ENCODE measurements at regions not wholly inside any gene's neighbourhood (a gene's known extent, or its start where the extent isn't known, plus 50 kb on each side); places are given as distances from the start of the nearest gene placed in this dataset.
"Not testable (repeated sequence)": the region's sequence is repeated elsewhere in the genome, so short reads cannot be mapped to it uniquely, and the experiment has no call there.

- Histone ChIP-seq H3K9me3 (ENCODE audit: control insufficient read depth in 5 of 5, low read length in 5 of 5) (peaks cover 0 to 3% (median 0%) of the 10 kb centered on the region in 5 donors), H3K27ac (ENCODE audit: low read depth, low read length) (no peak overlapping the region), H3K4me1 (ENCODE audit: control insufficient read depth in 5 of 5, insufficient read depth in 5 of 5, low read length in 5 of 5) (no peaks in the 10 kb centered on the region), H3K9ac (ENCODE audit: low read length in 5 of 5) (no peak overlapping the region), H3K27me3 (ENCODE audit: control insufficient read depth in 5 of 5, insufficient read depth in 4 of 5, low read length in 5 of 5) (no peaks in the 10 kb centered on the region), H3K36me3 (ENCODE audit: control insufficient read depth in 5 of 5, insufficient read depth in 5 of 5, low read length in 5 of 5) (no peaks in the 10 kb centered on the region), H3K4me3 (ENCODE audit: low read depth in 1 of 5, low read length in 5 of 5) (no peak overlapping the region)
These were observed 513.2 kb upstream of the MIS18BP1 start for GRCh38 chr14:45766247-45766646.

GRCh38 chr14:45757655-45758054, 504.7 kb upstream of the MIS18BP1 start:
- Histone ChIP-seq H3K36me3 (ENCODE audit: control insufficient read depth in 5 of 5, insufficient read depth in 5 of 5, low read length in 5 of 5) (no peaks in the 10 kb centered on the region), H3K27me3 (ENCODE audit: control insufficient read depth in 5 of 5, insufficient read depth in 4 of 5, low read length in 5 of 5) (no peaks in the 10 kb centered on the region), H3K9ac (ENCODE audit: low read length in 5 of 5) (no peak overlapping the region), H3K4me1 (ENCODE audit: control insufficient read depth in 5 of 5, insufficient read depth in 5 of 5, low read length in 5 of 5) (no peaks in the 10 kb centered on the region), H3K9me3 (ENCODE audit: control insufficient read depth in 5 of 5, low read length in 5 of 5) (peaks cover 0 to 16% (median 11%) of the 10 kb centered on the region in 5 donors), H3K4me3 (ENCODE audit: low read depth in 1 of 5, low read length in 5 of 5) (no peak overlapping the region), H3K27ac (ENCODE audit: low read depth, low read length) (no peak overlapping the region)

GRCh38 chr14:45756412-45756811, 503.4 kb upstream of the MIS18BP1 start:
- not testable (repeated sequence) for H3K9ac ChIP-seq (ENCODE audit: low read length in 5 of 5); H3K4me3 ChIP-seq (ENCODE audit: low read depth in 1 of 5, low read length in 5 of 5); H3K4me1 ChIP-seq (ENCODE audit: control insufficient read depth in 5 of 5, insufficient read depth in 5 of 5, low read length in 5 of 5); H3K27ac ChIP-seq (ENCODE audit: low read depth, low read length); H3K36me3 ChIP-seq (ENCODE audit: control insufficient read depth in 5 of 5, insufficient read depth in 5 of 5, low read length in 5 of 5); H3K27me3 ChIP-seq (ENCODE audit: control insufficient read depth in 5 of 5, insufficient read depth in 4 of 5, low read length in 5 of 5)
- peaks cover 0 to 16% (median 11%) of the 10 kb centered on the region in 5 donors for H3K9me3 ChIP-seq (ENCODE audit: control insufficient read depth in 5 of 5, low read length in 5 of 5)

DNA sequence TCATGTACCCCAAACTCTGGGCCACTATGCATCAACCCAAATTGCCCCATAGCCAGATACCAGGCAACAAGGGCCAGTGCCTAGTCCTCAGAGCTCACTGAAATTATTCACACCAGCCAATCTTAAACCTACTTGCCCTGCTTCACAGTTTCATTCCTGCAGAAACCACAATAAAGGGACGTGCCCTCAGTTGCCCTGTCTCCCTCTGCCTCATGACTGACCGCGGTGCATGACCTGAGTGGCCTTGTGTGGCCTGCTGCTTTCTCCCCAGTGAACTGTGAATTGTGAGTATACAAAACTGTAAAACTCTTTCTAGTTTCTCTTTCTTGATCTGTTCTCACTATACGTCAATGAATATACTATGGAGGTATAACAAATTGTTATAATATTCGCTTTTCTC, 490.9 kb upstream of the MIS18BP1 start:
- Histone ChIP-seq H3K9me3 (ENCODE audit: control insufficient read depth in 5 of 5, low read length in 5 of 5) (no peaks in the 10 kb centered on the region), H3K36me3 (ENCODE audit: control insufficient read depth in 5 of 5, insufficient read depth in 5 of 5, low read length in 5 of 5) (no peaks in the 10 kb centered on the region), H3K27ac (ENCODE audit: low read depth, low read length) (no peak overlapping the region), H3K27me3 (ENCODE audit: control insufficient read depth in 5 of 5, insufficient read depth in 4 of 5, low read length in 5 of 5) (no peaks in the 10 kb centered on the region), H3K4me3 (ENCODE audit: low read depth in 1 of 5, low read length in 5 of 5) (no peak overlapping the region), H3K4me1 (ENCODE audit: control insufficient read depth in 5 of 5, insufficient read depth in 5 of 5, low read length in 5 of 5) (no peaks in the 10 kb centered on the region), H3K9ac (ENCODE audit: low read length in 5 of 5) (no peak overlapping the region)

GRCh38 chr14:45742187-45742586, 489.2 kb upstream of the MIS18BP1 start:
- Histone ChIP-seq H3K4me3 (ENCODE audit: low read depth in 1 of 5, low read length in 5 of 5) (no peak overlapping the region), H3K27ac (ENCODE audit: low read depth, low read length) (no peak overlapping the region), H3K27me3 (ENCODE audit: control insufficient read depth in 5 of 5, insufficient read depth in 4 of 5, low read length in 5 of 5) (no peaks in the 10 kb centered on the region), H3K36me3 (ENCODE audit: control insufficient read depth in 5 of 5, insufficient read depth in 5 of 5, low read length in 5 of 5) (no peaks in the 10 kb centered on the region), H3K9ac (ENCODE audit: low read length in 5 of 5) (no peak overlapping the region), H3K4me1 (ENCODE audit: control insufficient read depth in 5 of 5, insufficient read depth in 5 of 5, low read length in 5 of 5) (no peaks in the 10 kb centered on the region), H3K9me3 (ENCODE audit: control insufficient read depth in 5 of 5, low read length in 5 of 5) (peaks cover 0 to 5% (median 0%) of the 10 kb centered on the region in 5 donors)

DNA sequence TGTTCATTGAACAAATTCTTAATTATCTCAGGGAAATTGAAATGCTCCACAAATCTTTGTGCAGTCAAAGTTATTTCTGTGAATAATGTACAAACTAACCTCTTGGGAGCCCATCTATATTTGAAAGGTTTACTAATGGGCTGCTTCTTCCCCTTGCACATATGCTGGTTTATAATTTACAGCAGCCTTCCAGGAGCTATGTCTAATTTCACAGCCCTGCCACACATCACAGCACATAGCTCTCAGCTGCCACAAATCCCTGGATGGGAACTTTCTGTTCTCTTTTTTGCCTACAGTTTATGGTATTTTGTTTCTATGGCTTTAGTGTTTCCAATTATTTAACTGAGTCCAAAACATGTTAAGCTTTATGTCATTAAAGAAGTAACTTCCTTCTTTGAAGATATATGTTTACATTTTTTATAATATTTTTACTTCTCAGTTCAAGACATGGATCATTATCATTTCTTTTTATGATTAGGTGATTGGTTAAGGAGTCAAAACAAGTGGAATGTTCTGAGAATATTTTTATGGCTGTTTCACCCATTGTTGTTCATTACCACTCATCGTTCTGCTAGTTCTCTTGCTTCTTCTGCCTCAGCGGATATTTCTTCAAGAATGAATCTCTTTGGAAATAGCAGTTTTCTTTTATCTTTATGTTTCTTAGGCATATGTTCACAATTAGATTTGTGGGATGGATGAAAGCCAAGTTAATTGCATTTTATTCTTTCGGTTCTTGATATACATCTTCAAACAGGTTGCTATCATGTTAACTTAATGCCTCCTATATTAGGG, 475.6 kb upstream of the MIS18BP1 start:
- H3K27ac ChIP-seq (ENCODE audit: low read depth, low read length): no peak overlapping the region

GRCh38 chr14:45727133-45727532, 474.1 kb upstream of the MIS18BP1 start:
- H3K36me3 ChIP-seq (ENCODE audit: control insufficient read depth in 5 of 5, insufficient read depth in 5 of 5, low read length in 5 of 5): no peaks in the 10 kb centered on the region
- H3K27ac ChIP-seq (ENCODE audit: low read depth, low read length): no peak overlapping the region
- peaks cover 0 to 4% (median 0%) of the 10 kb centered on the region in 5 donors for H3K9me3 ChIP-seq (ENCODE audit: control insufficient read depth in 5 of 5, low read length in 5 of 5)
- no peak overlapping the region for H3K4me3 ChIP-seq (ENCODE audit: low read depth in 1 of 5, low read length in 5 of 5)
- no peaks in the 10 kb centered on the region for H3K4me1 ChIP-seq (ENCODE audit: control insufficient read depth in 5 of 5, insufficient read depth in 5 of 5, low read length in 5 of 5)
- H3K9ac ChIP-seq (ENCODE audit: low read length in 5 of 5): no peak overlapping the region
- H3K27me3 ChIP-seq (ENCODE audit: control insufficient read depth in 5 of 5, insufficient read depth in 4 of 5, low read length in 5 of 5): no peaks in the 10 kb centered on the region

More for the DNA sequence above, 475.6 kb upstream of the MIS18BP1 start:
- Histone ChIP-seq H3K9me3 (ENCODE audit: control insufficient read depth in 5 of 5, low read length in 5 of 5) (peaks cover 0 to 4% (median 0%) of the 10 kb centered on the region in 5 donors), H3K9ac (ENCODE audit: low read length in 5 of 5) (no peak overlapping the region), H3K36me3 (ENCODE audit: control insufficient read depth in 5 of 5, insufficient read depth in 5 of 5, low read length in 5 of 5) (no peaks in the 10 kb centered on the region), H3K4me3 (ENCODE audit: low read depth in 1 of 5, low read length in 5 of 5) (no peak overlapping the region), H3K27me3 (ENCODE audit: control insufficient read depth in 5 of 5, insufficient read depth in 4 of 5, low read length in 5 of 5) (no peaks in the 10 kb centered on the region), H3K4me1 (ENCODE audit: control insufficient read depth in 5 of 5, insufficient read depth in 5 of 5, low read length in 5 of 5) (no peaks in the 10 kb centered on the region)

DNA sequence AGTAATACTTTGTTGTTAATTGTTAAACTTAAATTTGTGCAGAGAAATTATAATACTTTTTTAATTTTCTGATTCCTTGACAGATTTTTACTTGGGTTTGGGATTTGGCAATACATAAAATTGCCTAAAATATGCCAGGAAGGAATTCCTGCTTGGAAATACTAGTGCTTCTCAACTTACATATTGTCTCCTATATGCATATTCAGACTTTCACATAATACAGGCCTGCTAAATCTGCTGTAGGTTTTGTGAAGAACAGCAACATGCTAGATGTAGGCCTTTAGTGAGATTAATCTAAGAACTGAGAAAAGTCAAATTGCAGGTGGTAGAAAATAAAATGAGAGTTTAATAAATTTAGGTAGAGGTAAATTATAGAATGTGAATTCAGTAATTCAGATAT, 468.5 kb upstream of the MIS18BP1 start:
- Histone ChIP-seq H3K27ac (ENCODE audit: low read depth, low read length) (no peak overlapping the region), H3K4me1 (ENCODE audit: control insufficient read depth in 5 of 5, insufficient read depth in 5 of 5, low read length in 5 of 5) (peaks cover 0 to 4% (median 0%) of the 10 kb centered on the region in 5 donors), H3K9me3 (ENCODE audit: control insufficient read depth in 5 of 5, low read length in 5 of 5) (peaks cover 0 to 6% (median 0%) of the 10 kb centered on the region in 5 donors), H3K27me3 (ENCODE audit: control insufficient read depth in 5 of 5, insufficient read depth in 4 of 5, low read length in 5 of 5) (no peaks in the 10 kb centered on the region), H3K9ac (ENCODE audit: low read length in 5 of 5) (no peak overlapping the region), H3K36me3 (ENCODE audit: control insufficient read depth in 5 of 5, insufficient read depth in 5 of 5, low read length in 5 of 5) (no peaks in the 10 kb centered on the region), H3K4me3 (ENCODE audit: low read depth in 1 of 5, low read length in 5 of 5) (no peak overlapping the region)

- H3K4me1 ChIP-seq (ENCODE audit: control insufficient read depth in 5 of 5, insufficient read depth in 5 of 5, low read length in 5 of 5): peaks cover 0 to 5% (median 0%) of the 10 kb centered on the region in 5 donors
- H3K36me3 ChIP-seq (ENCODE audit: control insufficient read depth in 5 of 5, insufficient read depth in 5 of 5, low read length in 5 of 5): no peaks in the 10 kb centered on the region
- H3K4me3 ChIP-seq (ENCODE audit: low read depth in 1 of 5, low read length in 5 of 5): no peak overlapping the region
- H3K9me3 ChIP-seq (ENCODE audit: control insufficient read depth in 5 of 5, low read length in 5 of 5): peaks cover 0 to 6% (median 0%) of the 10 kb centered on the region in 5 donors
- no peak overlapping the region for H3K27ac ChIP-seq (ENCODE audit: low read depth, low read length)
- H3K27me3 ChIP-seq (ENCODE audit: control insufficient read depth in 5 of 5, insufficient read depth in 4 of 5, low read length in 5 of 5): no peaks in the 10 kb centered on the region
- H3K9ac ChIP-seq (ENCODE audit: low read length in 5 of 5): no peak overlapping the region
These were observed 463.6 kb upstream of the MIS18BP1 start for GRCh38 chr14:45716572-45716971.

DNA sequence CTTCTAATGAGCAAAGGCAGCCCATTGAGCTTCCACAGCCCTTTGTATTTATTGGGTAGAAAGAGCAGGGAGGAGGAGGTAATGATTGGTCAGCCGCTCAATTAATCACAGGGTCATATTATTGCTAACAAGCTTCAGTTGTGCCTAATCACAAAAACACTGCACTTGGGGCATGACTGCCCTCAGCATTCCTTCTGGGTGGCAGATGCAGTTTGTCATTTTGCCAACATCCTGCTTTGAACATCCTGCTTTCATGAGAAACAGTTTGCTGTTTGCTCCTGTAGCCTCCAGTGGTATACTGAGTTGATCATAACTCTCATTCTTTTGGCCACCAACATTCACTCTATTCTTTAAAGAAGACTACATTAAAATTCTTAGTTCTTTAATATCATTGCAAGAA, 462.9 kb upstream of the MIS18BP1 start:
- Histone ChIP-seq H3K4me1 (ENCODE audit: control insufficient read depth in 5 of 5, insufficient read depth in 5 of 5, low read length in 5 of 5) (peaks cover 0 to 5% (median 0%) of the 10 kb centered on the region in 5 donors), H3K27ac (ENCODE audit: low read depth, low read length) (no peak overlapping the region), H3K36me3 (ENCODE audit: control insufficient read depth in 5 of 5, insufficient read depth in 5 of 5, low read length in 5 of 5) (no peaks in the 10 kb centered on the region), H3K27me3 (ENCODE audit: control insufficient read depth in 5 of 5, insufficient read depth in 4 of 5, low read length in 5 of 5) (no peaks in the 10 kb centered on the region), H3K9ac (ENCODE audit: low read length in 5 of 5) (no peak overlapping the region), H3K4me3 (ENCODE audit: low read depth in 1 of 5, low read length in 5 of 5) (no peak overlapping the region), H3K9me3 (ENCODE audit: control insufficient read depth in 5 of 5, low read length in 5 of 5) (peaks cover 0 to 6% (median 0%) of the 10 kb centered on the region in 5 donors)

Measured in subcutaneous abdominal adipose tissue (tissue), 5 donors.